Stimulated activated CD4-positive, alpha-beta T cell treated with anti-CD3 and anti-CD28 coated beads, Interleukin-1b, Interleukin-23, amount 100 ng/mL, for 4 hours (primary cell): ENCODE measurements at regions not wholly inside any gene's neighbourhood (a gene's known extent, or its start where the extent isn't known, plus 50 kb on each side); places are given as distances from the start of the nearest gene placed in this dataset.

Source experiments
- DNase-seq, 2 donors: peaks; one replicate each; pipeline ENCODE4 v3.0.0-alpha.2; 2020; ENCODE audit warnings: low read depth in 2 of 2

GRCh38 chr12:39047539-39048262 lies 142.3 kb upstream of the CPNE8 start:
- no peak for DNase-seq

- DNase-seq = no peak
These were observed 139.4 kb upstream of the CPNE8 start for GRCh38 chr12:39044754-39045153.

DNA sequence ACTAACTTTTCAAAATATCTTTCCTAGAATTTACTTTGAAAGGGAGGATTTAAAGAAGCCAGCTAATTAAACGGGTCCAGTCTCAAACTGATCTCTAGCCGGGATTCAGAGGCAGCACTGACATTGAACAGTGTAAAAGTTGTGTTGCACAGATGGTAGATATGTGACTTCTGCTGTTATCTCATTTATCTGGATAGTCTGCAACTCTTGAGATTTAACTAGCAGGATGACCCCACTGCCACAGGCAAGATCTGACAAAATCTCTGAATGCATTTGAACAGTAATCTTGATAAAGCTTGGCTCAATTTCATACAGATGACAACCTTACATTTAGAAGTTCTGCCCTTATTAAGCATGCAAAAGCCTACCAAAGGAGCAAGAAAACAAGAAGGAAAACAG lies 138.0 kb upstream of the CPNE8 start:
- DNase-seq = no peak

DNA sequence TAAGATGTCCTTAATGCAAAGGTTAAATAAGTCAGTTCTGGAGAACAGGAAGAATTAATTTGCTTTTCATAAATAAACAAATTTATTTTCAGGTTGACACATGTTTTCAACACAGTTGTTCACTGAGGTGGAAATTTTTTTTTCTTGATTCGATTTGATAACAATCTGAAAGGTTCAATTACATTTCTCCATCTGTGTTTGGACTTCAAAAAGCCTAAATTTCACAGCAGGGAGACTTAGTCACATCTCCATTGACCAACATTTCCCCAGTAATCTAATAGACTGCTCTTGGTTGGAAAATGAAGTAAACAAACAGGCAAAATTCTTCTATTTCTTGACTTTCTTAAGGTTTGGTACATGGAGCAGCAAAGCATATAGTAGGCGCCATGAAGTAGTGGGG lies 134.9 kb upstream of the CPNE8 start:
- no peak for DNase-seq

GRCh38 chr12:39037115-39037514 lies 131.7 kb upstream of the CPNE8 start:
- no peak for DNase-seq

GRCh38 chr12:39036105-39036504 lies 130.7 kb upstream of the CPNE8 start:
- no peak for DNase-seq

DNA sequence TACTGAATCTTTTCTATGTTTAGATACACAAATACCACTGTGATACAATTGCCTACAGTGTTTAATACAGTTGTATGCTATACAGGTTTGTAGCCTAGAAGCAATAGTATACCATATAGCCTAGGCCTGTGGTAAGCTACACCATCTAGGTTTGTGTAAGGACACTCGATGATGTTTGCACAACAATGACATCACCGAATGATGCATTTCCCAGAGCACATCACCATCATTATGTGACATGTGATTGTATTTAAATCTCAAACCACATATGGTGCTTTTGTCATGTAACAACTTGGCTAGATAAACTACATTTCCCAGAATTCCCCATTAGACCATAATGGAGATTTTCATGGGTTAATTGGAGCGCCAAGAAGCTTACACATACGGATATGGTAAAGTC lies 128.4 kb upstream of the CPNE8 start:
- no peak for DNase-seq

DNA sequence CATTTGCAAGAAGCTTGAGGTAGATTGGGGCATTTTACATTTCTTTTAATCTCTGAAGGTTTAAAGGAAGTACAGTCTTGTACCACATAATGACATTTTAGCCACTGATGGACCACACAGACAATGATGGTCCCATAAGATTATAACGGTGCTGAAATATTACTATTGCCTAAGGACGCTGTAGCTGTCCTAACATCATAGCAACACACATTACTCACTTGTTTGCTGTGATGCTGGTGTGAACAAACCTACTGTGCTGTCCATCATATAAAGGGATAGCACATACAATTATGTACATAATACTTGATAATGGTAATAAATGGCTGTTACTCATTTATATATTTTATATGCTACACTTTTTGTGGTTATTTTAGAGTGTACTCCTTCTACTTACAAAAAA lies 127.1 kb upstream of the CPNE8 start:
- DNase-seq = no peak

GRCh38 chr12:39032034-39032433 lies 126.6 kb upstream of the CPNE8 start:
- no peak for DNase-seq

GRCh38 chr12:39028382-39028781 lies 123.0 kb upstream of the CPNE8 start:
- DNase-seq = no peak

- no peak for DNase-seq
These were observed 107.5 kb upstream of the CPNE8 start for GRCh38 chr12:39012870-39013269.

DNA sequence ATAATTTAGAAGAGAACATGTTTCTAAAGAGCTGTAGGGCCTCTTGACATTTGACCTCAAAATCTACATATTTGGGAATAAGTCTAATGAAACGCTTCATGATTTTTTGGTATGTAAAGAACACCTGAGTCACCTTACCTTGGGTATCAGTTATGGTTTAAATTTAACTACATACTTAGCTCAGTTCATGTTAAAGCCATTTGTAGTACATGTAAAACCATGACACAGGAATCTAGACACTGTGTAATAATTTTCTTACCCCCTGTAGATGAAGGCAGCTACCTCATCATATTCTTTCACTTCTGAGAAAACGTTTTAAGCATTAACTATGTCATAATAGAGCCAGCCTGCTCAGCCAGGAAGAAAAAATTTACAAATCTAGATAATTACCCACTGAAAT lies 105.8 kb upstream of the CPNE8 start:
- no peak for DNase-seq

- DNase-seq = no peak
These were observed 105.0 kb upstream of the CPNE8 start for GRCh38 chr12:39010406-39010805.

DNA sequence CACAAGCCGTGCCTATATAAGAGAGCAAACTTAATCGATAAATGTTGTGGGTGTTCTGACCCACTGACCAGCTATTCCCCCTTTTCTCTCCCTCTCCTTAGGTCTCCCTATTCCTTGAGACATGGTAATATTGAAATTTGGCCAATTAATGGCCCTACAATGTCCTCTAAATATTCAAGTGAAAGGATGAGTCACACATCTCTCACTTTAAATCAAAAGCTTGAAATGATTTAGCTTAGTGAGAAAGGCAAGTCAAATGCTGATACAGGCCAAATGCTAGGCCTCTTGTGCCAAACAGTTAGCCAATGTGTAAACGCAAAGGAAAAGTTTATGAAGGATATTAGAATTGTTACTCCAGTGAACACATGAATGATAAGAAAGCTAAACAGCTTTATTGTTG lies 102.2 kb upstream of the CPNE8 start:
- DNase-seq = no peak

- no peak for DNase-seq
These were observed 100.9 kb upstream of the CPNE8 start for GRCh38 chr12:39006286-39006685.

DNA sequence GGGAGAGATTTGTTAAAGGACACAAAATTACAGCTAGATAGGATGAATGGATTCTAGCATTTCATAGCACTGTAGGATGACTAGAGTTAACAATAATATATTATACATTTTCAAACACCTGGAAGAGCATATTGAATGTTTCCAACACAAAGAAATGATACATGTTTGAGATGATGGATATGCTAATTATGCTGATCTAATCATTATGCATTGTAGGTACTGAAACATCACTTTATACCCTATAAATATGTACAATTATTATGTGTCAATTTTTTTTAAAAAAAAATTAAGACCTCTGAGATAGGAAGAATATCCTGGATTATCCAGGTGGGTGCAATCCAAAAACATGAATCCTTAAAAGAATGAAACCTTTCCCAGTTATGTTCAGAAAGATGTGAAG lies 100.3 kb upstream of the CPNE8 start:
- no peak for DNase-seq

GRCh38 chr12:39003541-39004155 lies 98.3 kb upstream of the CPNE8 start:
- no peak for DNase-seq

GRCh38 chr12:39000370-39000769 lies 95.0 kb upstream of the CPNE8 start:
- DNase-seq = no peak

DNA sequence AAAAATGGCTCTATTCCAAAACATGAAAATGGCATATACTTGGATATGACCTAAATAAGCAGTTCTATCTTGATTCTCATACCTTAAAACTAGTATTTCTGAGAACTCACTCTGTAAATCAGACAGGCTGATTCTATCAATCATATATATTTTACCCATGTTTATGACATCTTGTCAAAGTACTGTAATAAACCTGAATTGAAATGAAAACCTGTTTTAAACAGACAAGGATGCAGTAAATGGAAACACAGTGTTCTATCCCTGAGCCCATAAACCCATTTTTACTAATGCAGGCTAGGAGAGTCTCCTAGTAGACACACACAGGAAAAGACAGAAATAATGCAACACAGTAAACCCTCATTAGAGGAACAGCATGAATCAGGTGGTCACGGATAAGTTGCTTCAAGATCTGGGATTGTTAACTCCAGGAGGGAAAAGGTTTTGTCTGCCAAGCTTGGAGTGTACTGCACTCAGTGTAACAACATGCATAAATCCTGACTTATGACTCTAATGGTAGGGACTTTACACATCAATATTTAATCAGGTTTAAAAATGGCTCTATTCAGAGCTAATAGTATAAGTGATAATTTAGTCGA lies 93.6 kb upstream of the CPNE8 start:
- no peak for DNase-seq

GRCh38 chr12:38995249-38995648 lies 89.9 kb upstream of the CPNE8 start:
- no peak for DNase-seq

DNA sequence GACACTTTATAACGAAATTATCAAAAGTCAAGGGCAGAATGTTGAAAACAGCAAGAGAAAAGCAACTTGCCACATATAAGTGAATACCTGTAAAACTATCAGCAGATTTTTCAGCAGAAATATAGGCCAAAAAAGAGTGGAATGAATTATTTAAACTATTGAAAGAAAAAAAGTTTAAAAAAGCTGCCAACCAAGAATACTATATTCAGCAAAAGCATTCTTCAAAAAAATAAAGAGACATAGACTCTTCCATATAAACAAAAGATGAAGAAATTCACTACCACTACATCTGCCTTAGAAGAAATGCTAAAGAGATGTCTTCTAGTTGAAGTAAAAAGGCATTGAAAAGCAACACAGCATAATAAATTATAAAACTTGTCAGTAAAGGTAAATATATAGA lies 80.6 kb upstream of the CPNE8 start:
- no peak for DNase-seq

GRCh38 chr12:38984388-38984787 lies 79.0 kb upstream of the CPNE8 start:
- no peak for DNase-seq

DNA sequence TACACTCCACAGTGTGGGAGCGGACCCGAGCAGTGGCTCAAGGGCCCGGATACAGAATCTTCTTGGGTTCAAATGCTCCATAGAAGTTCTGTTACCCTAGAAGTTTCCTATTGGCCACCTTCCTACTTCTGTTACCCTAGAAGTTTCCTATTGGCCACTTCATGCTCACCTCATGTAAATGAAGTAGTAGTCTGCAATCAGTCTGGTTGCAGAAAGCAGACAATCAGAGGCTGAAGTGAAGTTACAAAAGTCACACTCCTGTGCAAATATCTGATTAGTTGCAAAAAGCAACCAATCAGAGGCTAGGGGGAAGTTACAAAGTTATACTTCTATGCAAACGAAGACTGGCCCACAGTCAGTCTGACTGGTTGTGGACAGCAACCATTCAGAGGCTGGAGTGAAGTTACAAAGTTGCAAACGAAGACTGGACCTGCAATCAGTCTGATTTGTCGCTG lies 77.8 kb upstream of the CPNE8 start:
- no peak for DNase-seq
